HG03196 (cell line): ENCODE measurements at regions not wholly inside any gene's neighbourhood (a gene's known extent, or its start where the extent isn't known, plus 50 kb on each side); places are given as distances from the start of the nearest gene placed in this dataset.

Experiments used
- ATAC-seq: cut with Tn5 transposase; IDR thresholded peaks from one replicate; pipeline ENCODE4 v1.9.1; 2021; ENCODE audit not compliant: unreplicated experiment

- no peak for ATAC-seq
These were observed 98.8 kb downstream of the GGTLC2 start for GRCh38 chr22:22743128-22743760.

- ATAC-seq, result no peak
These were observed 100.2 kb downstream of the GGTLC2 start for GRCh38 chr22:22744412-22745224.

GRCh38 chr22:22745225-22746060 is 101.0 kb downstream of the GGTLC2 start:
- no peak for ATAC-seq

- ATAC-seq, result no peak
These were observed 101.9 kb downstream of the GGTLC2 start for GRCh38 chr22:22746061-22746962.

GRCh38 chr22:22746963-22747933 is 102.8 kb downstream of the GGTLC2 start:
- ATAC-seq, result no peak

- ATAC-seq, result no peak
These were observed 103.9 kb downstream of the GGTLC2 start for GRCh38 chr22:22748297-22748743.

GRCh38 chr22:22748756-22749155 is 104.3 kb downstream of the GGTLC2 start:
- no peak for ATAC-seq

GRCh38 chr22:22749167-22749758 is 104.8 kb downstream of the GGTLC2 start:
- ATAC-seq, result no peak

GRCh38 chr22:22750335-22751042 is 106.1 kb downstream of the GGTLC2 start:
- no peak for ATAC-seq

GRCh38 chr22:22751043-22751603 is 106.7 kb downstream of the GGTLC2 start:
- ATAC-seq, result no peak

GRCh38 chr22:22752199-22752555 is 107.8 kb downstream of the GGTLC2 start:
- no peak for ATAC-seq

GRCh38 chr22:22752556-22753477 is 108.4 kb downstream of the GGTLC2 start:
- ATAC-seq, result no peak

- ATAC-seq, result no peak
These were observed 109.3 kb downstream of the GGTLC2 start for GRCh38 chr22:22753526-22754267.

- ATAC-seq, result no peak
These were observed 109.8 kb downstream of the GGTLC2 start for GRCh38 chr22:22754268-22754657.

GRCh38 chr22:22754961-22755777 is 110.8 kb downstream of the GGTLC2 start:
- ATAC-seq, result no peak

- ATAC-seq, result no peak
These were observed 111.3 kb downstream of the GGTLC2 start for GRCh38 chr22:22755778-22756100.
